ENCODE measurements at regions not wholly inside any gene's neighbourhood (a gene's known extent, or its start where the extent isn't known, plus 50 kb on each side); places are given as distances from the start of the nearest gene placed in this dataset.

DNA sequence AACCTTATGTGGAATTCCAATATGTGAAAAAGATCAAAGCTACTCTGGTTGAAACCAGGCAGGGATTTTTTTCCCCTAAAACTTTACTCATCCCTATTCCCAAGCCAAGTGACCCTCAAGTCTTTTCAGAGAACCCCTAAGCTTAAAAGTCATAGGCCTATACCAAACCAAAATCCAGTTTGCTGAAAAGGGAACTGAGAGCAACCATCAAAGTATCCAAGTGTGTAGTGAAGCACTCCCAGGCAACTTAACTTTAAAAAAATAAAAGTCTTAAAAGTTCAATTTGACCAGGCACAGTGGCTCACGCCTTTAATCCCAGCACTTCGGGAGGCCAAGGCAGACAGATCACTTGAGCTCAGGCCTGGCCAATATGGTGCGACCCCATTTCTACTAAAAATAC lies 101.2 kb upstream of the DAAM1 start:
- H3K4me3 ChIP-seq = no peak overlapping the region
- no peaks in the 10 kb centered on the region for H3K36me3 ChIP-seq (replicated peaks)
- 0 out of 2 replicates have a peak, but pooled peaks cover 9% of the 10 kb centered on the region for H3K27me3 ChIP-seq (ENCODE audit: low read depth)
- H3K4me1 ChIP-seq = no peaks in the 10 kb centered on the region
- no peaks in the 10 kb centered on the region for H3K9me3 ChIP-seq
- DNase-seq (ENCODE audit: low spot score in 2 of 2) = no peak
- in situ Hi-C loops (cut with MboI; ENCODE audit: low sequenced_read_pairs) = no loop called here

GRCh38 chr14:59087711-59088110 lies 100.8 kb upstream of the DAAM1 start:
- DNase-seq (ENCODE audit: low spot score in 2 of 2) = no peak
- Histone ChIP-seq H3K36me3 (replicated peaks) (no peaks in the 10 kb centered on the region), H3K4me1 (no peaks in the 10 kb centered on the region), H3K27me3 (ENCODE audit: low read depth) (0 out of 2 replicates have a peak, but pooled peaks cover 10% of the 10 kb centered on the region), H3K9me3 (no peaks in the 10 kb centered on the region), H3K4me3 (no peak overlapping the region)
- in situ Hi-C loops (cut with MboI; ENCODE audit: low sequenced_read_pairs) = no loop called here

GRCh38 chr14:59090572-59090971 lies 97.9 kb upstream of the DAAM1 start:
- Histone ChIP-seq H3K4me1 (no peaks in the 10 kb centered on the region), H3K27me3 (ENCODE audit: low read depth) (peaks cover 16% of the 10 kb centered on the region; the same call in 1 of the 2 replicates), H3K4me3 (no peak overlapping the region), H3K9me3 (no peaks in the 10 kb centered on the region), H3K36me3 (replicated peaks) (no peaks in the 10 kb centered on the region)
- no peak for DNase-seq (ENCODE audit: low spot score in 2 of 2)
- in situ Hi-C loops (cut with MboI; ENCODE audit: low sequenced_read_pairs) = no loop called here

GRCh38 chr14:59091404-59091803 lies 97.1 kb upstream of the DAAM1 start:
- no peak for DNase-seq (ENCODE audit: low spot score in 2 of 2)
- Histone ChIP-seq H3K9me3 (no peaks in the 10 kb centered on the region), H3K4me3 (no peak overlapping the region), H3K4me1 (no peaks in the 10 kb centered on the region), H3K27me3 (ENCODE audit: low read depth) (peaks cover 16% of the 10 kb centered on the region; the same call in 1 of the 2 replicates), H3K36me3 (replicated peaks) (no peaks in the 10 kb centered on the region)
- in situ Hi-C loops (cut with MboI; ENCODE audit: low sequenced_read_pairs) = no loop called here

- Histone ChIP-seq H3K36me3 (replicated peaks) (no peaks in the 10 kb centered on the region), H3K27me3 (ENCODE audit: low read depth) (peaks cover 16% of the 10 kb centered on the region; the same call in 1 of the 2 replicates), H3K4me3 (no peak overlapping the region), H3K9me3 (no peaks in the 10 kb centered on the region), H3K4me1 (no peaks in the 10 kb centered on the region)
- no peak for DNase-seq (ENCODE audit: low spot score in 2 of 2)
- in situ Hi-C loops (cut with MboI; ENCODE audit: low sequenced_read_pairs) = no loop called here
Observed at GRCh38 chr14:59091976-59092375, 96.5 kb upstream of the DAAM1 start.

DNA sequence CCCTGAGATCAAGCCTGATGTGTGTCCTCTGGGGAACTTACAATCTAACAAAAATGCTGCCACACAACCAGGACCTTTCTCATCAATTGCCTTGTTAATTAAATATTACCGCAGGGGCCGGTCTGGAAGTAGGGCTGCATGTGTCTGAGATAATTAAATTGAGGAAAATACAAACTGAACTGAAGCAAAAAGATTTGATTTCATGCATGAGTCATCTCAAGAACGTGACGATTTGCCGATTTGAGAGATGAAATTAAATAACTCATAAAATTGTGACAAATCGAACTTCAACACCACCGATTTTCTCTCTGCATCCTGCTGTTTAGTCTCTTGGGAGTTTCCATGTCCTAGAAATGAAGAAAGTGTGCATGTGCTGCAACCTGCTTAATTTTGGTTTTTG lies 94.6 kb upstream of the DAAM1 start:
- H3K9me3 ChIP-seq = no peaks in the 10 kb centered on the region
- in situ Hi-C loops (cut with MboI; ENCODE audit: low sequenced_read_pairs) = no loop called here
- no peaks in the 10 kb centered on the region for H3K36me3 ChIP-seq (replicated peaks)
- peaks cover 16% of the 10 kb centered on the region; the same call in 1 of the 2 replicates for H3K27me3 ChIP-seq (ENCODE audit: low read depth)
- DNase-seq (ENCODE audit: low spot score in 2 of 2) = no peak
- no peak overlapping the region for H3K4me3 ChIP-seq
- no peaks in the 10 kb centered on the region for H3K4me1 ChIP-seq

DNA sequence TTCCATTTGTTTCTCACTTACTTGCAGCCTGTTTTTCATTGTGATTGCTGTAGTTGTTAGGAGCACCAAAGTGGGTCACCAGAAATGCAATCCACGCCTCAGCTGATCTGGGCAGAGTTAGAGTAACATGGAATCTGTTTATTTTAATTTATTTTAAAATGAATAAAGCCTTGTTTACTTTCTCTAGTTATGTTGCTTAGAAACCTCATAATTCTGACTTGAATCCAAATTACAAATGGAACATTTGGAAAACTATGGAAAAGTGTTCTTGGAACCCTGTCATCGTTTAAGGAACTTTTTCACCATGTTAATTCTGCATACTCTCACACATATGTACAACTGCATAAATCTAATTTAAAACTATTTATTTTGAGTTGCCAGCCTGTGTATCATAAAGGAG lies 92.2 kb upstream of the DAAM1 start:
- Histone ChIP-seq H3K4me1 (no peaks in the 10 kb centered on the region), H3K4me3 (no peak overlapping the region), H3K9me3 (no peaks in the 10 kb centered on the region), H3K36me3 (replicated peaks) (no peaks in the 10 kb centered on the region), H3K27me3 (ENCODE audit: low read depth) (peaks cover 18% of the 10 kb centered on the region; the same call in 1 of the 2 replicates)
- DNase-seq (ENCODE audit: low spot score in 2 of 2) = no peak
- in situ Hi-C loops (cut with MboI; ENCODE audit: low sequenced_read_pairs) = no loop called here

- in situ Hi-C loops (cut with MboI; ENCODE audit: low sequenced_read_pairs) = no loop called here
- H3K36me3 ChIP-seq (replicated peaks) = no peaks in the 10 kb centered on the region
- no peak overlapping the region for H3K4me3 ChIP-seq
- no peaks in the 10 kb centered on the region for H3K4me1 ChIP-seq
- H3K27me3 ChIP-seq (ENCODE audit: low read depth) = peaks cover 10% of the 10 kb centered on the region; the same call in 1 of the 2 replicates
- no peaks in the 10 kb centered on the region for H3K9me3 ChIP-seq
- DNase-seq (ENCODE audit: low spot score in 2 of 2) = no peak
Observed at GRCh38 chr14:59097681-59098080, 90.8 kb upstream of the DAAM1 start.

- Histone ChIP-seq H3K36me3 (replicated peaks) (no peaks in the 10 kb centered on the region), H3K27me3 (ENCODE audit: low read depth) (peaks cover 10% of the 10 kb centered on the region), H3K9me3 (no peaks in the 10 kb centered on the region), H3K4me3 (no peak overlapping the region), H3K4me1 (no peaks in the 10 kb centered on the region)
- in situ Hi-C loops (cut with MboI; ENCODE audit: low sequenced_read_pairs) = no loop called here
- DNase-seq (ENCODE audit: low spot score in 2 of 2) = no peak
Observed at GRCh38 chr14:59098377-59098776, 90.1 kb upstream of the DAAM1 start.

- peaks cover 12% of the 10 kb centered on the region for H3K27me3 ChIP-seq (ENCODE audit: low read depth)
- in situ Hi-C loops (cut with MboI; ENCODE audit: low sequenced_read_pairs) = no loop called here
Observed at GRCh38 chr14:59100205-59100604, 88.3 kb upstream of the DAAM1 start.

DNA sequence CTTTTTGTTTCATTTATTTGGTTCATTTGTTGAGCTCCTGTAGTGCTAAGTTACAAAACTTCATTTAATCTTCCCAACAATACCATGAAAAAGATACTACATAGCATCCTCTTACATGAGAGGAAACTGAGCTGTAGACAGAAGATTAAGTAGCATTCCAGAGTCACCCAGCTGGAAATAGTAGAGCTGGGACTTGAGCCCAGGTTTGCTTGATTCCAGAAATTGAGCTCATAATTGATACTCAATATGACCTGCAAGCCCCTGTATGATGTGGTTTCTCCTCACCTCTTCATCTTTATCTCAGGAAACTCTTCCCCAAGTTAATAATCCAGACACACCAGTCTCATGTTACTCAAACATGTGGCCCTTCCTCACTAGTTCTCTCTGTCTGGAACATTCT lies 87.0 kb upstream of the DAAM1 start:
- peaks cover 12% of the 10 kb centered on the region for H3K27me3 ChIP-seq (ENCODE audit: low read depth)
- H3K4me3 ChIP-seq = no peak overlapping the region
- in situ Hi-C loops (cut with MboI; ENCODE audit: low sequenced_read_pairs) = no loop called here
- DNase-seq (ENCODE audit: low spot score in 2 of 2) = no peak
- H3K4me1 ChIP-seq = no peaks in the 10 kb centered on the region
- no peaks in the 10 kb centered on the region for H3K9me3 ChIP-seq
- no peaks in the 10 kb centered on the region for H3K36me3 ChIP-seq (replicated peaks)

More at GRCh38 chr14:59100205-59100604, 88.3 kb upstream of the DAAM1 start:
- Histone ChIP-seq H3K36me3 (replicated peaks) (no peaks in the 10 kb centered on the region), H3K9me3 (no peaks in the 10 kb centered on the region), H3K4me1 (no peaks in the 10 kb centered on the region), H3K4me3 (no peak overlapping the region)
- DNase-seq (ENCODE audit: low spot score in 2 of 2) = no peak

- no peak overlapping the region for H3K4me3 ChIP-seq
Observed at GRCh38 chr14:59103396-59103795, 85.1 kb upstream of the DAAM1 start.

GRCh38 chr14:59107819-59108218 lies 80.6 kb upstream of the DAAM1 start:
- Histone ChIP-seq H3K4me3 (no peak overlapping the region), H3K9me3 (no peaks in the 10 kb centered on the region), H3K27me3 (ENCODE audit: low read depth) (peaks cover 12% of the 10 kb centered on the region), H3K36me3 (replicated peaks) (no peaks in the 10 kb centered on the region), H3K4me1 (no peaks in the 10 kb centered on the region)
- in situ Hi-C loops (cut with MboI; ENCODE audit: low sequenced_read_pairs) = no loop called here
- DNase-seq (ENCODE audit: low spot score in 2 of 2) = peak in 1 of 2 experiments; percentile 53

More at GRCh38 chr14:59103396-59103795, 85.1 kb upstream of the DAAM1 start:
- DNase-seq (ENCODE audit: low spot score in 2 of 2) = no peak
- Histone ChIP-seq H3K27me3 (ENCODE audit: low read depth) (peaks cover 12% of the 10 kb centered on the region), H3K4me1 (no peaks in the 10 kb centered on the region), H3K36me3 (replicated peaks) (no peaks in the 10 kb centered on the region), H3K9me3 (no peaks in the 10 kb centered on the region)
- in situ Hi-C loops (cut with MboI; ENCODE audit: low sequenced_read_pairs) = no loop called here

- Histone ChIP-seq H3K27me3 (ENCODE audit: low read depth) (peaks cover 3% of the 10 kb centered on the region), H3K4me3 (no peak overlapping the region), H3K4me1 (peaks cover 7% of the 10 kb centered on the region), H3K9me3 (no peaks in the 10 kb centered on the region), H3K36me3 (replicated peaks) (no peaks in the 10 kb centered on the region)
- in situ Hi-C loops (cut with MboI; ENCODE audit: low sequenced_read_pairs) = no loop called here
- DNase-seq (ENCODE audit: low spot score in 2 of 2) = no peak
Observed at GRCh38 chr14:59116984-59117415, 71.5 kb upstream of the DAAM1 start.
